Vagina (tissue), 2 donors: ENCODE measurements at regions not wholly inside any gene's neighbourhood (a gene's known extent, or its start where the extent isn't known, plus 50 kb on each side); places are given as distances from the start of the nearest gene placed in this dataset.
A peak's percentile ranks its signal among the peaks of the same experiment; 100 is the strongest.

Experiments used
- DNase-seq, 2 donors: peaks; one replicate each; pipeline ENCODE4 v3.0.0-alpha.2; 2017; ENCODE audit errors: extremely low spot score in 2 of 2
- H3K27ac ChIP-seq: fragments of 200-600 bp; sonication (generic); one replicate; pipeline ENCODE4 v1.5.1; 2019
- H3K27me3 ChIP-seq: fragments of 200-600 bp; sonication (generic); one replicate; pipeline ENCODE4 v1.5.1; 2019
- H3K36me3 ChIP-seq, 2 donors: fragments of 200-600 bp; sonication (generic); one replicate each; pipeline ENCODE4 v1.5.1; 2017 to 2019
- H3K4me1 ChIP-seq: fragments of 200-600 bp; sonication (generic); one replicate; pipeline ENCODE4 v1.5.1; 2019
- H3K4me3 ChIP-seq, 2 donors: fragments of 200-600 bp; sonication (generic); 1 replicate in 1 of 2; 2 replicates in 1 of 2; pipeline ENCODE4 v1.5.1; 2016 to 2019
- H3K9me3 ChIP-seq: fragments of 200-600 bp; sonication (generic); one replicate; pipeline ENCODE4 v1.5.1; 2019
- POLR2A ChIP-seq, 2 donors: fragments of 450-650 bp; IDR thresholded peaks; one replicate each; pipeline ENCODE4 v1.6.1; 2017; ENCODE audit warnings: antibody characterized with exemption in 2 of 2, mild to moderate bottlenecking in 2 of 2, moderate library complexity in 2 of 2
- POLR2AphosphoS5 ChIP-seq, 2 donors: sonication (generic); formaldehyde crosslinking; IDR thresholded peaks; one replicate each; pipeline ENCODE4 v1.9.0; 2017; ENCODE audit warnings: antibody characterized with exemption in 2 of 2, mild to moderate bottlenecking in 2 of 2, low read depth in 1 of 2; ENCODE audit not compliant: insufficient read depth in 1 of 2
- intact Hi-C: fragments of 100-400 bp; cut with DNase I; formaldehyde crosslinking; loops from one replicate; pipeline ENCODE4 v1.15.1; 2023
- TF ChIP-seq, protein P1 (sequence below), 3 experiments: fragments of 450-650 bp in 2 of 3; fragments of 200-600 bp in 1 of 3; sonication (generic) in 1 of 3; IDR thresholded peaks; one replicate each; pipeline ENCODE4 v1.5.1; 2017 to 2019; ENCODE audit warnings: antibody characterized with exemption in 3 of 3, mild to moderate bottlenecking in 2 of 3, moderate library complexity in 2 of 3

DNA sequence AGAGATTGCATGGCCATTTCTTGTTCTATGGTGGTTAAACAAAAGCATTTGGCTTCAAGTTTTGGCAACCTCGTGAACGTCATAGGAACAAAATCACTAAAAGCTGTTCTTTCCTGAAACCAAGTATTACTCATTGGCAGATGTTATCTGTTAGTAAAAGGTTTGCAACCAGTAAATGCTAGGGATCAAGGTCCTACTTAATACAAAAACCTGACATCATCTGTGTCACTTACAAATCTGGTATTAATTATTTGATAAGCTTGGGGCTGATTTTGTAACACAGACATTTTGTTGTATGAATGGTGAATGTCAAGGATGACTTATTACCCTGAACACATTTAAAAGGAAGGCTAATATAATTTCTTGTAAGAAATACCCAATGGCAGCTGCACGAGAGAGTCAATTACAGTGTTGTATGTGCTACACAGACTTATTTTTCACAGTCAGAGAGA, 486.4 kb upstream of the ZNF608 start:
- Histone ChIP-seq H3K4me1 (no peaks in the 10 kb centered on the region), H3K27ac (no peak overlapping the region), H3K4me3 (no peak overlapping the region), H3K27me3 (no peaks in the 10 kb centered on the region), H3K9me3 (no peaks in the 10 kb centered on the region), H3K36me3 (no peaks in the 10 kb centered on the region)
- DNase-seq = no peak
- TF ChIP-seq POLR2AphosphoS5 (IDR thresholded peaks at IDR 0.05; ENCODE audit: insufficient read depth in 1 of 2, low read depth in 1 of 2) (peak; percentile 42 to 47), POLR2A (IDR thresholded peaks at IDR 0.05) (no peak)
- TF ChIP-seq, protein P1, sequence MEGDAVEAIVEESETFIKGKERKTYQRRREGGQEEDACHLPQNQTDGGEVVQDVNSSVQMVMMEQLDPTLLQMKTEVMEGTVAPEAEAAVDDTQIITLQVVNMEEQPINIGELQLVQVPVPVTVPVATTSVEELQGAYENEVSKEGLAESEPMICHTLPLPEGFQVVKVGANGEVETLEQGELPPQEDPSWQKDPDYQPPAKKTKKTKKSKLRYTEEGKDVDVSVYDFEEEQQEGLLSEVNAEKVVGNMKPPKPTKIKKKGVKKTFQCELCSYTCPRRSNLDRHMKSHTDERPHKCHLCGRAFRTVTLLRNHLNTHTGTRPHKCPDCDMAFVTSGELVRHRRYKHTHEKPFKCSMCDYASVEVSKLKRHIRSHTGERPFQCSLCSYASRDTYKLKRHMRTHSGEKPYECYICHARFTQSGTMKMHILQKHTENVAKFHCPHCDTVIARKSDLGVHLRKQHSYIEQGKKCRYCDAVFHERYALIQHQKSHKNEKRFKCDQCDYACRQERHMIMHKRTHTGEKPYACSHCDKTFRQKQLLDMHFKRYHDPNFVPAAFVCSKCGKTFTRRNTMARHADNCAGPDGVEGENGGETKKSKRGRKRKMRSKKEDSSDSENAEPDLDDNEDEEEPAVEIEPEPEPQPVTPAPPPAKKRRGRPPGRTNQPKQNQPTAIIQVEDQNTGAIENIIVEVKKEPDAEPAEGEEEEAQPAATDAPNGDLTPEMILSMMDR (IDR thresholded peaks at IDR 0.05) = no peak
- intact Hi-C loops = no loop called here

DNA sequence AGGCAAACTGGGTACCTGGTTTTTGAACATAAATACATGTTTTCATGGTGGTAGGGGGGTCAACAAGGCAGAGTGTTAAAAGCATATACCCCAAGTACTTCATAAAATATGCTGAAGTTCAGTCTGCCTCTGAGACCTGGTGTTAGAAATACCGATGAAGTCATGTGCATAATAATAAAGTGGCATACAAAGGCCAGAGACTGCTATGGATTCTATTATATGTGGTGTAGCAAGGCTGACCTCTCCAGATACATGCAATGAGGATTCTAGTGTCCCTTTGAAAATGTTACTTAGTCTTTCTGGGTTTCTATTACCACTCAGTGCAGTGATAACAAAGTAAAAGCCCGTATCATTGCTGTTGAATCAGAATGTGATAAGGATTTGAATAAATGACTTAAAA, 487.5 kb upstream of the ZNF608 start:
- H3K27ac ChIP-seq = no peak overlapping the region
- TF ChIP-seq POLR2AphosphoS5 (IDR thresholded peaks at IDR 0.05; ENCODE audit: insufficient read depth in 1 of 2, low read depth in 1 of 2) = no peak
- TF ChIP-seq, protein P1 (IDR thresholded peaks at IDR 0.05) = no peak
- TF ChIP-seq POLR2A (IDR thresholded peaks at IDR 0.05) = no peak
- no peak overlapping the region for H3K4me3 ChIP-seq
- H3K27me3 ChIP-seq = no peaks in the 10 kb centered on the region
- intact Hi-C loops = no loop called here
- H3K9me3 ChIP-seq = no peaks in the 10 kb centered on the region
- no peaks in the 10 kb centered on the region for H3K4me1 ChIP-seq
- no peaks in the 10 kb centered on the region for H3K36me3 ChIP-seq
- no peak for DNase-seq

- intact Hi-C loops = no loop called here
- Histone ChIP-seq H3K4me3 (no peak overlapping the region), H3K4me1 (no peaks in the 10 kb centered on the region), H3K9me3 (no peaks in the 10 kb centered on the region), H3K27ac (no peak overlapping the region), H3K27me3 (no peaks in the 10 kb centered on the region), H3K36me3 (no peaks in the 10 kb centered on the region)
- DNase-seq = no peak
- TF ChIP-seq, protein P1 (IDR thresholded peaks at IDR 0.05) = no peak
- TF ChIP-seq POLR2A (IDR thresholded peaks at IDR 0.05) (no peak), POLR2AphosphoS5 (IDR thresholded peaks at IDR 0.05; ENCODE audit: insufficient read depth in 1 of 2, low read depth in 1 of 2) (no peak)
Measured at GRCh38 chr5:125236007-125236406, 489.6 kb upstream of the ZNF608 start.

- intact Hi-C loops = no loop called here
- no peaks in the 10 kb centered on the region for H3K36me3 ChIP-seq
- H3K27ac ChIP-seq = no peak overlapping the region
- no peaks in the 10 kb centered on the region for H3K4me1 ChIP-seq
- no peak overlapping the region for H3K4me3 ChIP-seq
- TF ChIP-seq, protein P1 (IDR thresholded peaks at IDR 0.05) = no peak
- TF ChIP-seq POLR2A (IDR thresholded peaks at IDR 0.05) (no peak), POLR2AphosphoS5 (IDR thresholded peaks at IDR 0.05; ENCODE audit: insufficient read depth in 1 of 2, low read depth in 1 of 2) (no peak)
- no peak for DNase-seq
- no peaks in the 10 kb centered on the region for H3K27me3 ChIP-seq
- no peaks in the 10 kb centered on the region for H3K9me3 ChIP-seq
Measured at GRCh38 chr5:125236981-125237380, 490.5 kb upstream of the ZNF608 start.

DNA sequence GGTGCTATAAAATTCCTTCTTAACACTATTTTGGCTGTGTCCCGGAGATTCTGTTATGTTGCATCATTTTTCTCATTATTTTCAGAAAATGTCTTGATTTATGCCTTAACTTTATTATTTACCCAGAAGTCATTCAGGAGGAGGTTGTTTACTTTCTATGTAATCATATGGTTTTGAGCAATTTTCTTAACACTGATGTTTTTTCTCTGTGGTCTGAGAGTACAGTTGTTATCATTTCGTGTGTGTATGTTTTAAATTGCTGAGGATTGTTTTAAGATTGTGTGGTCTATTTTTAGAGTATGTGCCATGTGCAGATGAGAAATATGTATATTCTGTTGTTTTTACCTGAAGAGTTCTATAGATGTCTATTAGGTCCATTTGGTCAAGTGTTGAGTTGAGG, 498.1 kb upstream of the ZNF608 start:
- intact Hi-C loops = no loop called here
- no peak for DNase-seq

More for the DNA sequence above, 498.1 kb upstream of the ZNF608 start:
- no peak for TF ChIP-seq POLR2A (IDR thresholded peaks at IDR 0.05)
- TF ChIP-seq, protein P1 (IDR thresholded peaks at IDR 0.05) = no peak
- H3K9me3 ChIP-seq = no peaks in the 10 kb centered on the region
- no peak overlapping the region for H3K27ac ChIP-seq
- H3K27me3 ChIP-seq = no peaks in the 10 kb centered on the region
- no peaks in the 10 kb centered on the region for H3K36me3 ChIP-seq
- H3K4me1 ChIP-seq = no peaks in the 10 kb centered on the region
- no peak overlapping the region for H3K4me3 ChIP-seq
